ENCODE measurements at regions not wholly inside any gene's neighbourhood (a gene's known extent, or its start where the extent isn't known, plus 50 kb on each side); places are given as distances from the start of the nearest gene placed in this dataset.

- intact Hi-C loops (cut with DNase I): no loop called here
- no peak overlapping the region for H3K4me3 ChIP-seq
- peaks cover 0 to 5% (median 0%) of the 10 kb centered on the region in 9 donors for H3K27me3 ChIP-seq
- H3K9me3 ChIP-seq: peaks cover 0 to 4% (median 0%) of the 10 kb centered on the region in 12 donors
- ATAC-seq: no peak
- no peak for TF ChIP-seq CTCF (IDR thresholded peaks at IDR 0.05)
- no peak for TF ChIP-seq POLR2A (IDR thresholded peaks at IDR 0.05)
- H3K27ac ChIP-seq: no peak overlapping the region
- peaks cover 0 to 10% (median 0%) of the 10 kb centered on the region in 12 donors for H3K4me1 ChIP-seq
- 75 to 91% (median 90%) methylated on average over 5 to 6 of the region's 6 CpGs for WGBS, 4 donors
- DNase-seq: no peak
- H3K36me3 ChIP-seq: no peaks in the 10 kb centered on the region
Measured at GRCh38 chr16:79895917-79896203, 295.3 kb upstream of the MAF start.

GRCh38 chr16:79895053-79895916, 294.7 kb upstream of the MAF start:
- H3K27me3 ChIP-seq: peaks cover 0 to 5% (median 0%) of the 10 kb centered on the region in 9 donors
- DNase-seq (no peak), ATAC-seq (no peak)
- intact Hi-C loops (cut with DNase I): no loop called here
- no peak overlapping the region for H3K27ac ChIP-seq
- H3K4me3 ChIP-seq: no peak overlapping the region
- peaks cover 0 to 4% (median 0%) of the 10 kb centered on the region in 12 donors for H3K9me3 ChIP-seq
- H3K4me1 ChIP-seq: peaks cover 0 to 10% (median 0%) of the 10 kb centered on the region in 12 donors
- TF ChIP-seq POLR2A (IDR thresholded peaks at IDR 0.05) (no peak), CTCF (IDR thresholded peaks at IDR 0.05) (no peak)
- no peaks in the 10 kb centered on the region for H3K36me3 ChIP-seq
- 90 to 93% (median 92%) methylated on average over 10 of the region's 10 CpGs for WGBS, 4 donors

- H3K4me1 ChIP-seq: peaks cover 0 to 10% (median 0%) of the 10 kb centered on the region in 12 donors
- no peak overlapping the region for H3K4me3 ChIP-seq
- no peaks in the 10 kb centered on the region for H3K36me3 ChIP-seq
- H3K9me3 ChIP-seq: peaks cover 0 to under 1% (median 0%) of the 10 kb centered on the region in 12 donors
- peaks cover 0 to 5% (median 0%) of the 10 kb centered on the region in 9 donors for H3K27me3 ChIP-seq
- TF ChIP-seq CTCF (IDR thresholded peaks at IDR 0.05): no peak
- TF ChIP-seq POLR2A (IDR thresholded peaks at IDR 0.05): no peak
- no peak for DNase-seq
- ATAC-seq: no peak
- 90 to 99% (median 95%) methylated on average over 3 of the region's 3 CpGs for WGBS, 4 donors
- intact Hi-C loops (cut with DNase I): no loop called here
- H3K27ac ChIP-seq: no peak overlapping the region
Measured at GRCh38 chr16:79893445-79893844, 292.9 kb upstream of the MAF start.

- intact Hi-C loops (cut with DNase I): no loop called here
- WGBS, 4 donors: 94 to 97% (median 96%) methylated on average over 3 of the region's 3 CpGs
- Histone ChIP-seq H3K4me1 (peaks cover 0 to 2% (median 0%) of the 10 kb centered on the region in 12 donors), H3K36me3 (no peaks in the 10 kb centered on the region), H3K9me3 (no peaks in the 10 kb centered on the region), H3K4me3 (no peak overlapping the region), H3K27me3 (peaks cover 0 to 5% (median 0%) of the 10 kb centered on the region in 9 donors), H3K27ac (no peak overlapping the region)
- no peak for TF ChIP-seq POLR2A (IDR thresholded peaks at IDR 0.05)
- TF ChIP-seq CTCF (IDR thresholded peaks at IDR 0.05): no peak
- ATAC-seq (no peak), DNase-seq (no peak)
Measured at GRCh38 chr16:79892278-79892677, 291.7 kb upstream of the MAF start.
